ENCODE measurements at regions not wholly inside any gene's neighbourhood (a gene's known extent, or its start where the extent isn't known, plus 50 kb on each side); places are given as distances from the start of the nearest gene placed in this dataset.

GRCh38 chr1:82560566-82560965, 759.8 kb downstream of the ADGRL2 start:
- in situ Hi-C loops (cut with HindIII; ENCODE audit: low sequenced_read_pairs) = no loop called here

- in situ Hi-C loops (cut with HindIII; ENCODE audit: low sequenced_read_pairs) = no loop called here
These were observed 754.8 kb downstream of the ADGRL2 start for GRCh38 chr1:82555501-82555900.

GRCh38 chr1:82549841-82550240, 749.1 kb downstream of the ADGRL2 start:
- in situ Hi-C loops (cut with HindIII; ENCODE audit: low sequenced_read_pairs) = no loop called here

- in situ Hi-C loops (cut with HindIII; ENCODE audit: low sequenced_read_pairs) = no loop called here
These were observed 742.0 kb downstream of the ADGRL2 start for GRCh38 chr1:82542766-82543165.

GRCh38 chr1:82542141-82542540, 741.4 kb downstream of the ADGRL2 start:
- in situ Hi-C loops (cut with HindIII; ENCODE audit: low sequenced_read_pairs) = no loop called here

GRCh38 chr1:82540006-82540405, 739.3 kb downstream of the ADGRL2 start:
- in situ Hi-C loops (cut with HindIII; ENCODE audit: low sequenced_read_pairs) = no loop called here

- in situ Hi-C loops (cut with HindIII; ENCODE audit: low sequenced_read_pairs) = no loop called here
These were observed 738.1 kb downstream of the ADGRL2 start for GRCh38 chr1:82538876-82539275.

GRCh38 chr1:82534996-82535395, 734.3 kb downstream of the ADGRL2 start:
- in situ Hi-C loops (cut with HindIII; ENCODE audit: low sequenced_read_pairs) = no loop called here

- in situ Hi-C loops (cut with HindIII; ENCODE audit: low sequenced_read_pairs) = no loop called here
These were observed 724.6 kb downstream of the ADGRL2 start for GRCh38 chr1:82525378-82525777.

GRCh38 chr1:82520611-82521010, 719.9 kb downstream of the ADGRL2 start:
- in situ Hi-C loops (cut with HindIII; ENCODE audit: low sequenced_read_pairs) = no loop called here

- in situ Hi-C loops (cut with HindIII; ENCODE audit: low sequenced_read_pairs) = no loop called here
These were observed 716.9 kb downstream of the ADGRL2 start for GRCh38 chr1:82517586-82517985.

GRCh38 chr1:82515650-82516049, 714.9 kb downstream of the ADGRL2 start:
- in situ Hi-C loops (cut with HindIII; ENCODE audit: low sequenced_read_pairs) = no loop called here

GRCh38 chr1:82511441-82511840, 710.7 kb downstream of the ADGRL2 start:
- in situ Hi-C loops (cut with HindIII; ENCODE audit: low sequenced_read_pairs) = no loop called here

GRCh38 chr1:82510431-82510830, 709.7 kb downstream of the ADGRL2 start:
- in situ Hi-C loops (cut with HindIII; ENCODE audit: low sequenced_read_pairs) = no loop called here

- in situ Hi-C loops (cut with HindIII; ENCODE audit: low sequenced_read_pairs) = no loop called here
These were observed 706.3 kb downstream of the ADGRL2 start for GRCh38 chr1:82507011-82507410.

GRCh38 chr1:82503822-82504221, 703.1 kb downstream of the ADGRL2 start:
- in situ Hi-C loops (cut with HindIII; ENCODE audit: low sequenced_read_pairs) = no loop called here

- in situ Hi-C loops (cut with HindIII; ENCODE audit: low sequenced_read_pairs) = no loop called here
These were observed 698.3 kb downstream of the ADGRL2 start for GRCh38 chr1:82499022-82499421.

GRCh38 chr1:82494117-82494516, 693.4 kb downstream of the ADGRL2 start:
- in situ Hi-C loops (cut with HindIII; ENCODE audit: low sequenced_read_pairs) = no loop called here

- in situ Hi-C loops (cut with HindIII; ENCODE audit: low sequenced_read_pairs) = no loop called here
These were observed 691.4 kb downstream of the ADGRL2 start for GRCh38 chr1:82492159-82492558.

- in situ Hi-C loops (cut with HindIII; ENCODE audit: low sequenced_read_pairs) = no loop called here
These were observed 690.7 kb downstream of the ADGRL2 start for GRCh38 chr1:82491301-82492048.

GRCh38 chr1:82487778-82488177, 687.0 kb downstream of the ADGRL2 start:
- in situ Hi-C loops (cut with HindIII; ENCODE audit: low sequenced_read_pairs) = no loop called here

- in situ Hi-C loops (cut with HindIII; ENCODE audit: low sequenced_read_pairs) = no loop called here
These were observed 686.2 kb downstream of the ADGRL2 start for GRCh38 chr1:82486969-82487368.

GRCh38 chr1:82486468-82486867, 685.7 kb downstream of the ADGRL2 start:
- in situ Hi-C loops (cut with HindIII; ENCODE audit: low sequenced_read_pairs) = no loop called here
